Ammon's horn (tissue), 1 donor: ENCODE measurements at regions not wholly inside any gene's neighbourhood (a gene's known extent, or its start where the extent isn't known, plus 50 kb on each side); places are given as distances from the start of the nearest gene placed in this dataset.
"Not testable (repeated sequence)": the region's sequence is repeated elsewhere in the genome, so short reads cannot be mapped to it uniquely, and the experiment has no call there.

Experiments
- DNase-seq: peaks from one replicate; pipeline ENCODE4 v3.0.0-alpha.2; 2016; ENCODE audit warnings: low spot score

DNA sequence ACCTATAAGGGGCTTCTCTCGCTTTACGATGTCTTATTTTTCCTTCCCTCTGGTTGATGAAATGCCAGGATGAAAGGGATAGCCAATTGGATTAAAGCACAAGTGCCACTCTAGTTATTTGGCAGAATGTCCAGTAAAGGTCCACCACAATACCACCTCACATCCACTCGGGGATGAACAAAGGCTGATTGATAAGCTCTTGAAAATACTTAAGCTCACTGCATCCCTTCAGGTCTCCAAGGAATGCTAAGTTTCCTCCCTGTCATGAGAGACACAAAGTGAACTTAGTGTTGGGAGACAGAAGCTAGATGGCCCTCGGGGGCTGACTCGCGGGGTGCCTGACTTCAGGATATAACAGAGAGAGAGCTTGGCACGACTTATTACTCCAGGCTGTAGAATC, 185.9 kb upstream of the ZNF644 start:
- DNase-seq = not testable (repeated sequence)

DNA sequence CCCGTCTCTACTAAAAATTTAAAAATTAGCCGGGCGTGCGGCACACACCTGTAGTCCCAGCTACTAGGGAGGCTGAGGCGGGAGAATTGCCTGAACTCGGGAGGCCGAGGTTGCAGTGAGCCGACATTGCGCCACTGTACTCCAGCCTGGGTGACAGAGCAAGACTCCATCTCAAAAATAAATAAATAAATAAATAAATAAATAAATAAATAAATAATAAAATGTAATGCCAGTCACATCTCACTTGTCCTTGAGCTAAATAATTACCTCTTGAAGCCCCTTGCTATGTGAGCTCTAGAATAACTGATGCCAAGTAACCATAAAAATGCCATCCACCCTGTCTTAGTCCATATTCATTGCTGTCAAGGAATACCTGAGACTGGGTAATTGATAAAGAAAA, 182.3 kb upstream of the ZNF644 start:
- DNase-seq = not testable (repeated sequence)

DNA sequence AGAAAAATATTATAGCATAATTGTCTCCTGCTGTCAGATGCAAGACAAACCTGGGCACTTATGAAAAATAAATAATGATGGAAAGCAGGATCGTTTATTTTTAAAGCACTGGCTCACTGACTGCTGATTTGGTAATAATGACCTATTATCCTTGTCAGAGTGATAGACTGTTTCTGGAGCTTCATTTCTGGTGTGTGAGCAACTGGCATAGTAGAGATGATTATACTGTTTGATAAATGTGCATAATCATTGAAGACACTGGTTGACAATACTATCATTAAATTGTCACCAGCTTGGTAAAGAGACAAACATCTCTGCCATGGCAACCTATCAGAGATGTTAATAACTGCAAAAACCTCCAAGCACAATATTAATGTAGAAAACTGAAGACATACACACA, 179.9 kb upstream of the ZNF644 start:
- no peak for DNase-seq

DNA sequence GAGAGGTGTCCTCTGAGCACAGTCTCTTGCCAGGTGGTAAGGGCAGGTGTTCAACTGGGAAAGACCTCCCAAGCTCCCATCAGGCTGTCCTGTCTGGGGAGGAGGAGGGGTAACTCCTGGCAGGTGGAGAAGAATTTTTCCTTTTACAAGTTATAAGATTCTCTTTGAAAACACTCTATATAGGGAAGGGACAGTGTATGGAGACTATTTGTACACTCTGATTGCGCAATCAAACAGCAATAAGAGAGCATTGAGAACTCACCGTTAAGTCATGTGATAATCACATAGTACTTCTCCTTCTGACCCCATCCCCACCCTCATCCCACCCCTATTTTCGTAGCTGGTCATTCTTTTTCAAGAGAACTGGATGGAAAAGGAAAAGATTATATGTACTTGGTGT, 179.3 kb upstream of the ZNF644 start:
- DNase-seq = no peak

DNA sequence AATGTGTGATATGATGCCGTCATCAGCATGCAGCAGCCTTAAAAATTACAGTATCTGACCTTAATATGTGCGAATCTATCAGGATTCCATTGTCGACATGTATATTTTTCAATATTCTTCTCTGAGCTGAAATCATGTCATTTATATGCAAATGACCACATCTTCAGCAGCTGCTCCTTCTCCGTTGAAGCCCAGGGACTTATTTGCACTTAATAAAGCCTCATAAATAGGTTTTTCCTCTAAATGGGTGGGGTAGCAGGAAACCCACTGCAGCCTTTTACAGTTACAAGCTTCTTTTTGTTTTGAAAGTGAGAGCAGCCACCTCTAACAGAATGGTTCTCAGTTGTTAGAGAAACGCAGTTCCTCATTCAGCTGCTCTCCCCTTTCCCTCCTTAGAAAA, 178.8 kb upstream of the ZNF644 start:
- no peak for DNase-seq

DNA sequence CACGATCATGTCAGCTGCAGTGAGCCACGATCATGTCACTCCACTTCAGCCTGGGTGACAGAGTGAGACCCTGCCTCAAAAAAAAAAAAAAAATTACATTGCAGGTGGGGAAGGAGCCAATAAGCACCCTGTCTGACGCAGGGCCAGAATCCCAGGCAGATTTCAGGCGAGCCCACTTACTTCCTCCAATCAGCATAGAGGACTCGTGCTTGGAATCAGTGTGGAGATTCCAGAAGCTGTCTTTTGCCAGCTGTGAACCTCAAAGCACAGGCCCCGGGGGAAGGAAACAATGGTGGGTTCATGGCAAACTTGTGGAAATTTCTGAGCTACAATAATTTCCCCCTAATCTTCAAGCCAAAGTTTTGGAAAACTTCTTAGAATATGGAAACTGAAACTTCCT, 178.2 kb upstream of the ZNF644 start:
- no peak for DNase-seq

DNA sequence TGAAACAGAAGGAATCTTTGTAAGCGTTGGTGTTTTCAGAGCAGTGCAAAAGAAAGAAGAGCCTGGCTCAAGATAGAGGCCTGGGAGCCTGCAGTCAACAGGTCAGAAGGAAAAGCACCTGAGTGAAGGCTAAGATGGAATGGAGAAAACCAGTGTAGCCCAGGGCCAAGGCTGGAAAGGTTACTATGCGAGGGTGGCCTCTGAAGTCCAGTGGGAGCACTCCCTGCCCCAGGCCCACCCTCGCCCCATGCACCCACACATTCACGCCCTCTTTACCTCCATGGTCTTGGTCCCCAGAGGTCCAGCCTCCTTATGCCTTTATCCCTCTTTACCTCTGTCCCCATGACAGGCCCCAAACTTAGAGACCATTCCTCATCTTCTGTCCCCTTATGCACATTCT, 169.2 kb upstream of the ZNF644 start:
- DNase-seq = no peak

DNA sequence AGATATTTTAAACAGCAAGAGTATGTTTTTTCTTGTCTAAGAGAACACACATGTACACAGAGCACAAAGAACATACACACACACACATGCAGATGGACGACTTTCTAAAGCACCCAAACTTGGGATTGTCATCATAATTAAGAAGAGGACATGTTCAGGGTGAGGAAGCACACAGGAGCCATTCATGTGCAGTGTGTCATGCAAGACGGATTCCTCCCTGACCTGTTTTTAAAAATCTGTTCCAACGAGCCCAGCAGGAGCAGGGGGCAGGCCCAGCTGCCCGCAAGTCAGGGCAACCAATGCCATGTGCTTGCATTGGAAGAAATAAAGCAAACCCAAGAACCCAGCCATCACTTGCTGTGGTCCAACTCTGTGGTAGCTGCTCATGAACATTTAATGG, 167.3 kb upstream of the ZNF644 start:
- DNase-seq = no peak

DNA sequence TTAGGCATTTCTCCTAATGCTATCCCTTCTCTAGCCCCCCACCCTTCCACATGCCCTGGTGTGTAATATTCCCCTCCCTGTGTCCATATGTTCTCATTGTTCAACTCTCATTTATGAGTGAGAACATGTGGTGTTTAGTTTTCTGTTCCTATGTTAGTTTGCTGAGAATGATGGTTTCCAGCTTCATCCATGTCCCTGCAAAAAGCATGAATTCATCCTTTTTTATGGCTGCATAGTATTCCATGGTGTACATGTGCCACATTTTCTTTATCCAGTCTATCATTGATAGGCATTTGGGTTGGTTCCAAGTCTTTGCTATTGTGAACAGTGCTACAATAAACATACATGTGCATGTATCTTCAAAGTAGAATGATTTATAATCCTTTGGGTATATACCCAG, 161.0 kb upstream of the ZNF644 start:
- DNase-seq = not testable (repeated sequence)

DNA sequence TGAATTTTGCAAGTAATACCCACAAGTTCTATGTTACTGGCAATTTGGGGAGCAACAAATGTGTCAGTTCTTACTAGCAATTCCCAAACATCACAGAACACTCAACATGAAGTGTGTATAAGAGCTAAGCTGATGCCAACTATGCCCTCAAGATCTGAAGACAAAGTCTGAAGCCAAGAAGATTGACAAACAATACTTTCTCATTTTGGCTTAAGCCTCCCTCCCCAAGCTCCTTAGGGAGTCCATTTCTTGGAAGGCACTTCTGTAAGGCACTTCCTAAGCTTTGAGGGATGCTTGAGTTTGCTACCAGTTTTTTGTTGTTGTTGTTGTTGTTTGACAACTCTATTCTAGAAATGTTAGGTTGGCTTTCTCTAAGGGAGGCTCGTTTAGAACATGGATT, 154.4 kb upstream of the ZNF644 start:
- no peak for DNase-seq

DNA sequence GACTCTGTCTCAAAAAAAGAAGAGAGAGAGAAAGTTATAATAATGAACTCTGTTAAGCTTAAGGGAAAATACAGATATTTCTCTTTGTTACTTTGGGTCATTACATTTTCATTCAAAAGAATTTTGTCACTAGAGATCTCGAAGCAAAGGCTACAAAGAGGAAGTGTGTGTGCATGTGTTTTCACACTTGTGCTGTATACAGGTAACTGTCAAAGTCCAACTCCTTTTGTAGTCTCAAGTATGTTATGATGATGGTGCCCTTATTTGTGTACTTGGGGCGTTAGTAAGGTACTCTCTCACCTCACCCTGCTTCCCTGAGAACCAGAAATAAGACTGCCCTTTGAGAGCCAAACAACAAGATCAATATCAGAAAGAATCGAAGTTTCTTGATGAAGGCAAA, 152.9 kb upstream of the ZNF644 start:
- no peak for DNase-seq

DNA sequence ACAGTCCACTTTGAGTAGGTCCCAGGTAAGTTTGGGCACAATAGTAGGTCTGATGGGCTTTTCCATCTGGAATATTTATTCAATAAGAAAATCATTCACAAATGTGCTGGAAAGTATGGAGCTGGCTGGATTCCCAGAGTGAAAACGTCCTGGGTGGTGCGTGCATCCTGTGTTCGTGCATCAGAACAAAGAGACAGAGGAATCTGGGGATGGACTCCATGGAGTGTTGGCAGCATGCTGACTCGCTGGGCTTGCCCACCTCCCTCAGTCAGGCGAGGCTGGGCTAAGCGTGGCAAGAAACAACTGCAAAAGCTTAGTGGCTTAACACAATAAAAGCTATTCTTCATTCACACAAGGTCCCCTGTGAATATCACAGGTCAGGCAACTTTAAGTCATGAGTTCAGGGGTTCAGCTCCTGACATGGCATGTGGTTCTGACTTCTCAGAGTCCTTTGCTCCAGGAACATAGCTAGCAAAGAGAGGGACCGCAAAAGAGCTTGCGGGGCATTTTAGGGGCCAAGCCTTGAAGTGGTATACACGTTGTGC, 151.6 kb upstream of the ZNF644 start:
- DNase-seq = no peak

DNA sequence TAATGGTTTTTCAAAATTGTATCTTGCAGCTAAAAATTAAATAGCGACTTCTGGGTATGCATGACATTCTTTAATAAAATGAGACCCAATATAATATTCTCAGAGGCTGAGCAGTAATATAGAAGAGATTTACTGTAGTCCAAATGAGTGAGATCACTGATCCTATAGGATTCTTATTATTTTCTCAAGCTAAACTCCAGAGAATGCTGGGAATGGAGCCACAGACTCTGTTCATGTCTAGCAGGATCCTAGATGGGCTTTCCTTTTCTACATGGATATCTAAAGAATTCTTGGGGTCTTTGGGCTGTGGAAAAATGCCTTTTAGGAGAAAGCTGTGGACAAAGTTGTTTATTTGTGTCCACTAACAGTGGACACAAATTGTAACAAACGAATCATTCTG, 150.7 kb upstream of the ZNF644 start:
- DNase-seq = no peak

DNA sequence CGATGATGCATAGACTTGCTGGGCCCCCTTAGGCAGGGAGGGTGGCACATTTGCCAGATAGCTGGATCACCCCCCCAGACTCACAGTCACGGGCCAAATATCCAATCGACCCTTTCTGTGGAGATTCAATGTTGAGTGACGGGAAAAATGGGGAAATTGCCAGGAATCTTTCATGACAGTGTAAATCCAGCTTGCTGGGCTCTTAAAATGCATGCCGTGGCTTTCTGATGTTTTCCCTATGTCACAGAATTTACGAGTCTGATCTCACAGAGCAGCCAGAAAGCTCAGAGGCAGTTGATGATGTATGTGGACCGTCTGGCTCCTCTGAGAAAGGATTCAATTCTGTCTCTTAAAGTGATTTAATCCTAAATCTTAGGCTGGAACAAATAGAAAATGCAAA, 150.1 kb upstream of the ZNF644 start:
- DNase-seq = no peak

DNA sequence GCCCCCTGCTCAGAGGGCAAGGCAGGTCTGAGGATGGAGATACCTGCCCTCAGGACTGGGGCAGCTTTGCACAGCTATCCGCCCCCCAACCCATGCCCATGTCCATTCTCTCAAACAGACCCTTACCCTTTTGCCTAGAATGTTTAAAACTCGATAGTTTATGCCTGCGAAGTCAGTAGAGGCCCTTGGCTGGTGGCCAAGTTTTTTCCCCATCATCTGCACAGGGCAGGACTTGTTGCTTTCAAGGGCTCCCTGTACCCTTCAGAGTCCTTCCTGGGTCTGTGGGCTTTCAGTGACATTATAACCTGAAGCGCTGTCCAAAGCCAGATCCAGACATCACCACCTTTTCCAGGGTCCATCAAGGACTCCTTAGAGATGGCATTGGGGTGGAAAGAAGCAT, 148.7 kb upstream of the ZNF644 start:
- no peak for DNase-seq

DNA sequence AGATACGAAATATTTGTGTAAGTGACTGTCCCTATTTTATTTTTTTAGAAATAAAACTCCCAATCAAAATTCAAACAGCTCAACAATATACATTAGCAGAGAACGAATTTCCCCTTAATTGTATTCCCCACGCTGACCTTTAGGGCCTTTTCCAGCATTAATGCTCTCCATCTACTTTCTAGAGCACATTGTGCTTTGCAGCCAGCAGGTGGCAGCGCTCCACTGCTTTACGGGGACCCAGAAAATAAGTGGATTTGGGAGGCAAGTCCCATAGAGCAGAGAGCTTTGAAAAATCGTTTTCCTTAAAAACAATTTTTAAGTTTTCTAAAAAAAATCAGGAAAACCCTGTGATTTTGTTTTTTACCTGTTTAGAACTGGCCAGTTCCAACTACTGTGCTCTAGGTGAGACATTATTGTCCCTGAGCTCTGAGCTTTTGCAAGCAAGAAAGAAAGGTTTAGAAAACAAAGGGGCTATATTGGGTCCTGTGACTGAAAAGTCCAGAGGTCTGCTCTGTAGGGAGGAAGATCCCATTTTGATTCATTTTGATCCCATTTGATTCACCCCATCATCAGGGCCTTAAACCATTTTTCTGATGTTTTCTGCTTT, 144.4 kb upstream of the ZNF644 start:
- peak; percentile 82 for DNase-seq

DNA sequence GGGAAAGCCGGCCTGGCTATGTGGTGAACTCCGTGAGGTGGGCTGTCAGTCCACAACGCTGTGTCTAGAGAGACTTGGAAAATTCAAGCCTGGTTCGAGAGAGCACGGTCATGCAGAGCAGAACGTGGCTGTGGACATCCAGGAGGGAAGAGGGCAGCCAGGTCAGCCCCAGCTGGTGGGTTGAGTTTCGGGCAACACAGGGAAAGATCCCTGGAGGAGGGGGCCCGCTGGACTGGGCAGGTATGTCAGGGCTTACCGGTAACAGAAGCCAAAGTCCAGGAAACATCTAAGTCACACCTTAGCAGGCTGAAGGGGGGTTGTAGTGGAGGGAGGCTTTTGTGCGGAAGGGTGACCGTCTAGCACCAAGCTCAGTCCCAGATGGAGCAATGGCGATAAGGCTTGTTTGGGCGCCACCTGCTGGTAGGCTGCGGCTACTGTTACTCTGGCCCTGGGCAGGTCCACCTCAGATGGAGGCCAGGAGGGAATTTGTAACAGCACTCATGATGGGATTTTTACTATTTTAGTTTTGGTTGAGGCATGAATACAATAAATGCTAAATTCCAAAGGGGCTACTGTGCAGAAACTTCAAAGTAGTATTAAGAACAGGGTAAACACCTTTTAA, 143.3 kb upstream of the ZNF644 start:
- peak; percentile 86 for DNase-seq

DNA sequence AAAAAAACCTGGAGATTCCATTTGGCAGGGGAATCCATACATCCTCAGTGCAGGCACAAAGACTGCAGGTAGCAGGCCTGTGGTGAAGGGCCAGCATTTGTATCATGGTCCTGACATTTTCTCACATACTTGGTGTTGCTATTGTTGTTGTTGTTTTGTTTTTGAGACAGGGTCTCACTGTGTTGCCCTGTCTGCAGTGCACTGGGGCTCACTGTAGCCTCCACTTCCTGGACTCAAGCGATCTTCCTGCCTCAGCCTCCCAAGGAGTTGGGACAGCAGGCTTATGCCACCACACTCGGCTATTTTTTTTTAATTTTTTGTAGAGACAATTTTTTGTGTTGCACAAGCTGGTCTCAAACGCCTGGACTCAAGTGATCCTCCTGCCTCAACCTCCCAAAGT, 140.8 kb upstream of the ZNF644 start:
- no peak for DNase-seq

DNA sequence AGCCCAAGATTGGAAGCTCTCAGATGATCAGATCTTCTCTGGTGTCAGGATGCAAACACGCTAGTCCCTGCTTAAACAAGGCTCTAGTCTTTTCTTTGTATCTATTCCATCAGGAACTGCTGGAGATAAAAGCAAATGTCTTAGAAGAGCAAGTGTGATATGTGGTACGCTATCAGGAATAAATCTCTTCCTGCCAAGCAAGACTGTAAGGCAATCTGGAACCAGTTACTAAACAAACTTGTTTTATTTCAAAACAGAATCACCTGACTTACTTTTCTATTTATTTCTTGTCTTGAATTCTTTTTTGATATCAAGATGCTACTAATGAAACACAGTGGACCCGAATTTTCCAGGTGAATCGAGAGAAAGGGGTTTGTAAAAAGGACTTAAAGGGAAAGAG, 139.9 kb upstream of the ZNF644 start:
- peak; percentile 18 for DNase-seq

DNA sequence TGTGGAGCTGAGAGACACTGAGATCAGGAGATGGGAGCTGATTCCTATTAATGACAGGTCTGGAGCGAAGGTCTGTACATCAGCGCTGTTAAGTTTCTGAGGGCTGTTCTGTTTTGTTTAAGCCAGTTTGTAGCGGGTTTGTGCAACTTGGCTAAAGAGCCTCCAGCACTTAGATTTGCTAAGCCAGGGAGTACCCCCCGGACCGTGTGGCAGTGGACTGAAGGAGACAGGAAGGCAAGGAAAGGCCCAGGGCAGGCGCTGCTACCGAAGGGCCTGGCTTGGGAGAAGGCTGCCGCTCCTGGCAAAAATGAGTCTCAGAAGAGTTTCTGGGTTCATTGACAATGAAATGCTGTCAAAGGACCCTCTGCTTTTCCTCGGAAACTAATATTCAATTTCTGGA, 139.3 kb upstream of the ZNF644 start:
- no peak for DNase-seq

DNA sequence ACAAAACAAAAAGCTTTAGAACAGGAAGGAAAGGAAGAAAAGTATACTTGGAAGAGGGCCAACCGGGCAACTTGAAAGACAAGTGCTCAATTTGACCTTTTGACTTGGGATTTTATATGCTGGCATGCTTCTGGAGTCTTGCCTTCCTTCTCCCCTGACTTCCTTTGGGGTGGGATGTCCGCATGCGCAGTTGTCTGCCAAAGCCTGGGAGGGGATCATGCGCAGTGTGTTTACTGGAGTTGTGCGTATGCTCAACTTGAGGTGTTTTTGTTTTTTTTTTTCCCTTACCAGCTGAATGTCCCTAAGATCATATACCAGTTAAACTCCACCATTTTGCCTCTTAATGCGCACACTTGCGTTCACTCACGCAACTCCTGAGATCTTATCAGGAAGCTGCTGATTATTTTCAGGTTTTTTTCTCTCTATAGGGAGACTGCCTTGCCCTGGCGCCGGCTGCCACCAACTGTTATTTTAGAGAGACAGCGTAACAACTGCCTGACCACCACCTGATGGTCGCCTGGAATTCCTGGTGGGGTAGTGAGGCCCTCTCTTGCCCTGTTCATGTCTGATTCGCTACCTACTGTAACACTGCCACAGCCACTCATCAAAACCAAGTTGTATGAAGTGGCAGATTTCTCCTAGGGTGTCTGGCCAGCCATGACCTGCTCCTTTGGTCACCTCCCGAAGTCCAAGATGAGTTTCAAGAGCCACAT, 138.7 kb upstream of the ZNF644 start:
- no peak for DNase-seq

DNA sequence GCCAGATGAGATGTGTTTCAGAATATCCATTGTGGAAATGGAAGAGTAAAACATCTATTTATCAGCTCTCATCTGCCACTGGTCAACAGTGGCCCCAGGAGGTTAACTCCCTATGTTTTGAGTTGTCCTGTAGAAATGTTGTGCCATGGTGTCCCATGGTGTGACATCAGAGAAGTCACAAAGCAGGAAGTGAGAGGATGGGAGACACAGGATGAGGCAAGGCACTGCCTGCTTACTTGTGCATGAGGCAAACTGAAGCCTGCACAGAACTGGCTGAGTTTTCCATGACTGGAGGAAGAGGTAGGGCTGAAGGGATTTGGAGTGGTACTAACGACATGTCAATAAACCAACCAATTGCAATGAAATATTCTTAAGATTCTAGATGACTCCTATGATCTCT, 131.5 kb upstream of the ZNF644 start:
- no peak for DNase-seq

DNA sequence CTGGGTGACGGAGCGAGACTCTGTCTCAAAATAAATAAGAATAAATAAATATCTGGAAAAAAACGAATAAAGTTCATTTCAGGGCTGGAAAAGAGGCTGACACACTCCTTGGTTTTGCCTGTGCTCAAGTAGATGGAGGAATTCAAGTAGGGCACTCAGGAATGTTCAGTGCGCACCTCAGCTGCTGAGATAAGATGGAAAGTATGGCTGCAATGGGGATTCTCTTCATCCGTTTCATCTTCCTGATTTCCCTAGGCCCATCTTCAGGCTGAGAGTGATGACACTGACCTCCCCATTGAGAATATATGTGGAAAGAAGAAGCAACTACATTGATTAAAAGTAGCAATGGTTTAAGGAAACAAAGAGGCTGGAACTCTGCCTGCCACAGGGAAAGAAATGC, 130.5 kb upstream of the ZNF644 start:
- DNase-seq = no peak

DNA sequence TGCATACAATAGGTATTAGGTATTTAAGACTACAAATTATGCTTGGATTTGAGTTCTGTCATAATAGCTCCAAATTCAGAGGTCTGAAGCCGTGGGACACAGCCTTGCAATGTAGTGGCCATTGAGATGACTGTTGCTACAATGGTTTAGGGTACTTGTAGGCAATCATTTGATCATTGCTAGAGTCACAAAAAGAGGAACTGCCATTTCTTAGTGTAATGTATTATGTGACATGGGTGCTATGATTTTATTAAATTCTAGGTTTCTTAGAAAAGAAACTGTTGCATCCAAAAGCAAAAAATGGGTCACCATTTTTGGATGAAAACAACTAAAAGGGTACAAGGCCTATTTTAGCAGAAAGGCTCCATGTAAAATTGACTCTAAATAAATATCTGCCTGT, 129.9 kb upstream of the ZNF644 start:
- no peak for DNase-seq
